ENCODE measurements at regions not wholly inside any gene's neighbourhood (a gene's known extent, or its start where the extent isn't known, plus 50 kb on each side); places are given as distances from the start of the nearest gene placed in this dataset.

DNA sequence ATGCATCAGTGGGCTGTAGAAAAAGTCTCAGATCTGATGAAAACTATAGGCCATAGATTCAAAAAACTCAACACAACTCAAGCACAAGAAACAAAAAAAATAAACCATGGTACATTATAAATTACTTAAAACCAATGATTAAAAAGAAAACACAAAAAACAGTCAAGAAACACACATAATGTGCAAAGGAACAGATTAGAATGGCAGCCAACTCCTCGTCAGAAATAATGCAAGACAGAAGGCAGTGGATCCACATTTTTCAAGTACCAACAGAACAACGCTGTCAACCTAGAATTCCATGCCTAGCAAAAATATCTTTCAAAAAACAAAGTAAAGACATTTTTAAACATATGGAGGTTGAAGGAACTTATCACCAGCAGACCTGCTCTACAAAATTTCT is 69.7 kb downstream of the PSMB1 start:
- DNase-seq: no peak

DNA sequence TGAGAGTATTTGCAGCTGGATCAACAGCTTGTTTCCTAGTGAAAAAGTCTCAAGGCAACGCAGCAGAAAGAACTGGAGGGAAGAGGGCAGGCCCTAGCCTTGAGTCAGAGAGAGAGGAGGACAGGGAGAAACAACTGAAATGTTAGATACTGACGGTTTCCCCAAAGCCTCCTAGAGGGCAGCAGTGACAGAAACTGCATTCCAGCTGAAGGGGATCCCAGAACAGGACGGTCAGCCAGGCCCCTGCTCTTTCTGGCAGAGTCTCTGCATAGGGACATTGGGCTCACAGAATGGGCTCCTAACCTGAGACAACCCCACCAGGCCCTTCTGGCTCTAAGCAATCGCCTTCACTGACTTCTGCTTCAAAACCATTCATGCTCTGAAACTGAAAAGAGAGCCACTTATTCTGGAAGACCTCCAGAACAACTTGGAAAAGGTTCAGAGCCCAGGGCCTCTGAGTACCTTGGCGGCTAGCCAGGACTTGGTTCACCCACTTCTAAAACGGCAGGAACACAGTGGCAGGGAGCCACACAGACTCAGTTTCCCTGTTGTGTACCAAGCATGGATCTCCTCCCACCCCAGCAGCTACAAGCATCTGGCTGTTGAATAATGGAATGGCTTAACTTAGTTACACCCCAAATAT is 72.9 kb downstream of the PSMB1 start:
- no peak for DNase-seq

DNA sequence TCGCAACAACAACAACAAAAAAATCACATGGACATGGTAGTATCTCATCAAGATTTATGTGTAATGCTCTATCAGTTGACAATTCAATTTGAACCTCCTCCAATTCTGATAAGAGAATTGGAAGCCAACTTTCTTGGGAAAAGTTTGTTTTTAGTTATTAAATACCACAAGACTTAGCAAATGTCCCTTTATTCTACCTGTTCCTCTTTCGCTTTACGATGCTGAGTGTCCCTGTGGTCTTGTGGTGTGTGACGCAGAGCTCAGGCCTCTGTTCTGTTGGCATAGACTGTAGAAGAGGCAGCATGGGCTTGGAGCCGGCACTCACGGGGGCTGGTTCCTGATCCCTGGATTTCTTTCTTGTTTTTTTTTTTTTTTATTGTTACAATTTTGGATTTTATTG is 76.7 kb downstream of the PSMB1 start:
- DNase-seq: no peak

DNA sequence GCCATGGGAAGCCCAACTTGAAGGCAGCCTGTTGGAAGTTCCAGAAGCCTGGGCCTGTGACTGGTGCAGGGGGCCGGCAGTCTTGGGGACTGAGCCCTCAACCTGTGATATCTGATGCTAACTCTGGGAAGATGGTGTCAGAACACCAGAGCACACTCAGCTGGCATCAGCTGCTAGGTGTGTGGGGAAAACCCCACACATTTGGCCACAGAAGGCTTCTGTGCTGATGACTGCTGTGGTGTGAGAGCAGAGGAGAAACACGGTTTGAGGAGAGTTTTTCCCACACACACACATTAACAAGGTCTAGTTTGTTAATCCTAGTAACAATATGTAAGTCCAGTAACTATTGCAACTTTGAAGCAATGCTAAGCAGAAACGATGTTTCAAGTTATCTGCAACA is 78.0 kb downstream of the PSMB1 start:
- DNase-seq: no peak

DNA sequence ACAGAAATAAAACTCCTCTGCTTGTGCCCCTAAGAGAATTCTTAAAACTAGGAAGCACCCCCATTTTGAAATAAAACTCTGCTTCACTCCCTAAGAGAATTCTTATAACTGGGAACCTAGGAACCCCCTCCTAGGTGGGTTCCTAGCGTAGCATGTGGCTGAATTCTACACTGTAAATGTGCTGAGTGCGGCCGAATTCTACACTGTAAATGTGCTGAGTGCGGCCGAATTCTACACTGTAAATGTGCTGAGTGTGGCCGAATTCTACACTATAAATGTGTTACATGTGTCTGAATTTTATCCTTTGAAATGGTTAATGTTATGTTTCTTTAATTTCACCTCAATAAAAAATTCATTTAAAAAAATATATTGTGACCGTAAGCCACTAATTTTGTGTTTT is 79.3 kb downstream of the PSMB1 start:
- no peak for DNase-seq

DNA sequence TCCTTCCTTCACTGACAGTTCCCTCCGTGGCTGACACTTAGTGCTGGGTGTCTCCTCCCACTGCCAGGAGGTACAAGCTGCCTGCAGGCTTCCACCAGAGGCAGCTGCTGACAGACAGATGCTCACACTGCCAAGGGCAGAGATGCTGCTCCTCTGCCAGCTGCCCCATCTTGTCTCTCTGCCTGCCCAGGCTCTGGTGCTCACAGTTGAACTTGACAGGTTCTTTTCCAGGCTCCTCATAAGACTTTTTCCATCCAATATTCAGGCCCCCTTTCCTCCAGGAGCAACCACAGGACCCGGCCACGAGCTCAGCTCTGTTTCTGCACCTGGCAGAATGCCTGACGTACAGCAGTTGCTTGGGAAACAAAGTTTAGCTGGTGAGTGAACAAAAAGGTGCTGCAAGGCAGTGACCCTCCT is 79.8 kb downstream of the PSMB1 start:
- DNase-seq: no peak

DNA sequence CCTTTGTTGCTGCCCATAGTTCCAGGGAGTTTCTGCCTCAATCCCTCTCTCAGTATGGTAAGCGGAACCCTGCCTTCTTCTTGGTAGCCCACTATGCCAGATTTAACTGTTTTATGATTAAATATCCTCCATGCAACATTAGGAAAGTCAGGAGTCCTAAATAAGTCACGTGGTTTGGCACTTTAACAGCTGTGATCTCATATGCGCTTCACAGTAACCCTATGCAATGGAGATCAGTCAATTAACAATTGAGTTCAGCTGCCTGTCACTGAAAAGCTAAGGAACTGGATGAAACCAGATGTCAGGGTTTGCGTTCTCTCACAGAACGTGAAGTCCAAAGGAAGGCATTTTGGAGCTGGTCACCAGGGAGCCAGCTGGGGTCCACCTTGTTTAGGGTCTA is 81.6 kb downstream of the PSMB1 start:
- no peak for DNase-seq

DNA sequence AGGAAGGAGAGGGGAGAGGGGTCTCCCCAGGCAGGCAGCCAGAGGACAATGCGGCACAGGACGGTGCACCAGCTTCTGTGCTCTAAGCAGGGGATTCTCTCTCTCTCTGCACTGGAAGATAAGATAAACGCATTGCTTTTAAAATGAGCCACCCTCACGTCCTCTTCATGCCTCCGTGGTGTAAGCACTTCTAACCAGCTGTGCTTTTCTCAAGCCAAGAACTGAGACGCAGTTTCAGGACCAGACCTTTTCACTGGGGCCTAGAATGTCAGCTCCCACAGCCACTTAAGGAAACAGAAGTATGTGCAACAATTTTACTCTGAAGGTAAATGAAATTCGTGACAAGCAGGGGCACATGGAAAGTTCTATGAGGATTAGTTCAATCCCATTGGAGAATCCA is 82.4 kb downstream of the PSMB1 start:
- no peak for DNase-seq

DNA sequence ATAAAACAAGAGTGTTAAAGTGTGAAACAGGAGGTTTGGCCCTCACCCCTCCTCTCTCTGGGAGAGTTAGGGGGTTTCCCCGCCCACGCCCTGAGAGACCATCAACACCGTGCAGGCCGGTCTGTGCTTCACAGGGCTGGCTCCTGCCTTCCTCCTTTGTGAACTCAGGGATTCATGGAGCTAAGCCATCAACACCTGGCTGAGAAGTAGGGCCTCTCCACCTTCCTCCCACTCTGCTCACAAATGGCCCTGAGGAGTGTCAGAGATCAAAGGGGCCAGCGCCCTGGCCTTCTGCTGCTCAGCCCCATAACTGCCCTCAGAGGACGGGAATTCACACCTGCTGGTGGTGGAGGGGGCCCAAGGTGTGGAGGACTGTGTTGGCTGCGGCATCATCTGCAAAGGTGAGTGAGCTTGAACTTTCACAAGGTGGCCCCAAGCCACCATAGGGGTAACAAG is 88.6 kb downstream of the PSMB1 start:
- DNase-seq: no peak

DNA sequence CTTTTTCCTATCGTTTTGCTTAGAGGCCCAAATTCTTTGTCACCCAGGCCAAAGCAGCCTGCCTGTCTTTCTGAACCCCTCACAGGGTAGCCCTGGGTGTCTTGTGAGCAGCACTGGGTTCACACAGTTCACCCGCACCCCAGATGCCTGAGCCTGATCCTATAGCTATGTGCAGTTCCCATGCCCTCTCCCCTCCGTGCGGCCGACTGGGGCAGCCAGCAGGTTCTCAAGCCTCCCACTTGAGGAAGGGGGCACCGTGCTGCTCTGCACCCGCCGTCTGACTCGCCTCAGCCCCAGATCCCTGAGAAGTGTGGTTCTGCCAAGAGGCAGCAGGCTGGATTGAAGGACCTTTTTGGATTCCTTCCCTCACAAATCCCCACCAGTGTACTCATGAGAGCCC is 89.0 kb downstream of the PSMB1 start:
- DNase-seq: no peak

DNA sequence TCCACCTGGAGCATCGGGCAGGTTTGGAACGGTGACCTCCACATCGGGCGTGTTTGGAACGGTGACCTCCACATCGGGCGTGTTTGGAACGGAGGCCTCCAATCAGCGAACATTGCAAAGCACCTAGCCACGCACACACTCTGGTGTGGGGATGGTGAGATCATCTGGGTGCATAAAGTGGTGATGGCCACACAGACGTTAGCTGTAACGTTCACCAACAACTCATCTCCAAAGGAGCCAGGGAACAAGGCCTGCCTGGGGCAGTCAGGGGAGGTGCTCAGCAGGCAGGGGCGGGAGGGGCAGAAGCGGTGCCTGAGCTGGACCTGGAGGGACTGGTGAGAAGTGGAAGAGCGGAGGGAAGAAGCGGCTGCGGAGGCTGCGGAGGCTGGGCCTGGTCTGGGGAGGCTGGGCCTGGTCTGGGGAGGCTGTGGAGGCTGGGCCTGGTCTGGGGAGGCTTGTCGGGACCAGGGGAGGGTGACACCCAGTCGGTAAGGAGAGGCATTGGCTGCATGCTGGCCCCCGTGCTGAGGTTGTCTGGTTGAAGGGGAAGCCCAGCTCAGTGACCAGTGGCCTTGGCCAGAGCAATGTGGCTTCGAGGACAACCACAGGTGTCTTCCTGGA is 89.9 kb downstream of the PSMB1 start:
- no peak for DNase-seq

DNA sequence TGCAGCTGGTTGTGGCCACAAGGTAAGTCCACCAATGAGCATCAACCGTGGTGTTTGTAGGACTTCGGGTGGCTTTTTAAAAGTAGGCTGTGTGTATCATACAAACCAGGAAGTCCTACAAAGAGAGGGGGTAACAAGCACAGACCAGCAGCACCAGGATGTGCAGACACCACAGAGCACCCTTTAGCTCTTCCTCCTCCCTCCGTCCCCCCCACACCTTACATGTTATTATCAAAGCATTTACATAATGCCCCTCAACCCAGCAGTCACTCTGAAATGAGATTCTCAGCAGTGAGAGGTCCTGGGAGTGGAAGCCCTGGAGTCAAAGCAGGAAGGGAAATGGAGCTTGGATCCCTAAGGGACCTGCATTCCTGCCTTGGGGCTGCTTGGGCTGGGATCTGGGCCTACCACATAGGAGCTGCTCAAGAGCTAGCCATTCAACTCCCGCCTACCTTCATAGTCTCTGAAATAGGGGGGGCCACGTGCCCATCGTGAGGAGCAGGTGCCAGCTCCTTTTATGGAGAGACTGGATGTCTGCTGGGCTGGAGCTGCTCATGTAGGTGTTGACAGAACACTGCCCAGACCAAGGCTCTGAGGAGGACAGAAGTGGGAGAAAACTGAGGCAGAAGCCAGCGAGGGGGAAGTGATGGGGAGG is 90.6 kb downstream of the PSMB1 start:
- DNase-seq: no peak

DNA sequence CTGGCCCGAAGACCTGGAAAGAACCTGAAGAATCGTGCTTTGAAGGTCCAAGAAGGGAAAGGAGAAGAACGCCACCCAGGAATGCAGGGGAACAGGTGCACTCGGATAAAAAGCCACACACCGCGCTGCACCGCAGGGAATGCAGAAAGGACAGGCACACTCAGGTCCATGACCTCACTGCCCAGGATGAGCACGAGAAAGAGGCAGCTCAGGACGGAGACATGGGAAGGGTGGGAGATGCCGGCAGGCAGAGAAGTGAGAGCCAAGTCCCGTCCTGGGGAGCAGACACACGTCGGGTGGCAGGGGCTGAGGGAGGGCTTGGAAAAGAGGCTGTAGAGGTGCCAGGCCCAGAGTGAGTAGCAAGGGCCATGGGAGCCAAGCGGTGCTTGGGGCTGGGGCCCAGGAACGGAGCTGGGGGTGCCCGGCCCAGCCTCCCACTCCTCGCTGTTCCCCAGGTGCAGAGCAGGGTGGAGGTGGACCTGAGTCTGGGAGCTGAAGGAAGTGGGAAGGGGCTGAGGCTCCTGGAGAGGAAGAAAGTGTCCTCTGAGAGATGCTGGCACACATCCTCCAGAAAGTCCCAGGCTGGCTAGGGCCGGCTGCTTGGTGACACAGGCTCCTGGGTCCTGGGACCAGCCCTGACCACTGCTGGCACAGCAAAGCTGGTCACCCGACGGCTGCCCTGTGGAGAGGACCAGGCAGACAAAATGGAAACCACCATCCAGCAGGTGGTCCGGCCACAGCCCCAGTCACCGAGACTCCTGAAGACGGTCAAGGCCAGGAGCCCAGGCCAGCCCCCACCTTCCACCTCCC is 91.3 kb downstream of the PSMB1 start:
- no peak for DNase-seq

DNA sequence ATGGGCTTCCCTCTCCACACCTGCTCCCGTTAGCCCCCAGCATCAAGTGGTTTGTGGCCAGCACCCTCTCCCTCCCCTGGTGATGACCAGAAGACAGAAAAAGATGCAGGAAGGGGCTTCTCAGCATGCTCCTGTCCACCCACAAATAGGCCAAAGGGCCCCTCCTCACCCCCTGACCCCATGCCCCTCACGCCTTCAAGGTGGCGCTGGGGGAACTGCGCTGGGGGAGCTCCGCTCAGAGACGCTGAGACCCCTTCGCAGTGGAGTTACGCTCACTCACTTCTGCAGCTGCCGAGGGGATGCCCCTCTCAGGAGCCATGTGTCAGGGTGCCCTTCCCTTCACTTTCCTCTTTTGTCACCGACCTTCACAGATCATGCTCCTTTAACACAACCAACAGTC is 92.0 kb downstream of the PSMB1 start:
- DNase-seq: no peak

DNA sequence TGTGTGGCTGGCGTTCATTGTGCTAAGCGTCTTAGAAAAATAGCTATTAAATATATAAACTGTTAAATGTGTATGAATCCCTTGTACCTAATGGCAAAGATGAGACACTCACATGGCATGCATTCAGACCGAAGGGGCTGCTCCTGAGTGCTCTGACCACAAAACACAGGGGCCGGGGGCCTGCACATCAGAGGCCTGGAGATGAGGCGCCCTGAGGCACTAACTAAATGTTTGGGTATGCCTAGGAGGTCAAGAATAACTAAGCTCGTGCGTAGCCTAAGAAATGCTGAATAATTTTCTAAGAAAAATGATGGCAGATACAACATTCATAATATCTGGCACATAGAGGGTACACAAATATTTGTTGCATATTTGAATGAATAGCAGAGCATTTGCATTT is 92.5 kb downstream of the PSMB1 start:
- no peak for DNase-seq

DNA sequence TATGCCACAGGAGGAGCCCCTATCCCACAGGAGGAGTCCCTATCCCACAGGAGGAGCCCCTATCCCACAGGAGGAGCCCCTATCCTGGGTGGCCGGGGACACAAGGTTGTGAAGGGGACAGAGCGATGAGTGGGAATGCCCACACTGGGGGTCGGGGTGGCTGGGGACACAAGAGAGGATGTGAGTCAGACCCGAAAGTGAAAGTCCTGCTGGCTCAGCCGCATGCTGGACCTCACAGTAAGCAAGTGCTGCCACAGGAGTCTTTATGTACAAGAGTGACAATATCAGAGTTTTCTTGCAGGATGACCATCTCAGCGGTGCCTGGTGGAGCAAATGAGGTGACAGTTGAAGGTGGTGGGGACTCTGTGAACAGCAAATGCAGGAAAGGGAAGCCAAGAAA is 93.7 kb downstream of the PSMB1 start:
- DNase-seq: peak; percentile 29

DNA sequence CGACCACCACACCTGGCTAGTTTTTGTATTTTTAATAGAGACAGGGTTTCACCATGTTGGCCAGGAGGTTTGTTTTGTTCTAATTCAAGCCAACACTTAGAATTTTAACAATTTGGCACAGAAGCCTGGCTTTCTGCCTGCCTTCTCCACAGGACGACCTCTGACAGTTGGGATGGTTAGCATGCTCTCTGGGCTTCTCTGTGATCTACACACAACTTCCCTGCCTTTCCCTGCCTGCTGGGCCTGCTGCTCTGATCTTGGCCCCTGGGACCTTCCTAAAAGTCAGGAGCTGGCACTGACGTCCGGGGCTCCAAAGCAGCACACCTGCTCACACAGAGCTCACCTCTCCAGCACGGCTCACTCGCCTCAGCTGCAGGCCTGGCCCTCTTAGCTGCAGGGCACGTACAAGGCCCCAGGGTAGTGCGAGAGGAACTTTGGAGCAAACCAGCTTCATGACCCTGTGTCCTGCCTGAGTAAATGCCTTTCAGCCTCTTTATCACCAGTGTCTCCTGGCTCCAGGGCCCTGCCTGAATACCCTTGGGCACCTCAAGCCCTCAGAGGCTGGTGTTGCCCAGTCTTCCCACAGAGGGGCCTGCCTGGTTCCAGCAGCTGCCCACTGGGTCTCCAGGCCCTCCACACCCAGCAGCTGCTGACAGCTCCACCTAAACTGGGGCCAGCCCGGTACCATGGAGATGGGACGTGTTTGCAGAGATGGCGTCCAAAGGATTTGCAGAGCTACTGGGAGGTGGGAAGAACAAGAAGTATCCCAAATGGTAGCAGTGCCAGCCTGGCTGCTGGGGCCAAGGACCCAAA is 96.0 kb downstream of the PSMB1 start:
- no peak for DNase-seq

Data from stimulated activated CD4-positive, alpha-beta T cell treated with anti-CD3 and anti-CD28 coated beads, Interleukin-1b, Interleukin-23, amount 100 ng/mL, for 48 hours (primary cell).